HG02623 (cell line): ENCODE measurements at regions not wholly inside any gene's neighbourhood (a gene's known extent, or its start where the extent isn't known, plus 50 kb on each side); places are given as distances from the start of the nearest gene placed in this dataset.
"Not testable (repeated sequence)": the region's sequence is repeated elsewhere in the genome, so short reads cannot be mapped to it uniquely, and the experiment has no call there.

Source experiments
- ATAC-seq: cut with Tn5 transposase; IDR thresholded peaks from one replicate; pipeline ENCODE4 v1.9.1; 2021; ENCODE audit warnings: moderate library complexity; ENCODE audit not compliant: unreplicated experiment

DNA sequence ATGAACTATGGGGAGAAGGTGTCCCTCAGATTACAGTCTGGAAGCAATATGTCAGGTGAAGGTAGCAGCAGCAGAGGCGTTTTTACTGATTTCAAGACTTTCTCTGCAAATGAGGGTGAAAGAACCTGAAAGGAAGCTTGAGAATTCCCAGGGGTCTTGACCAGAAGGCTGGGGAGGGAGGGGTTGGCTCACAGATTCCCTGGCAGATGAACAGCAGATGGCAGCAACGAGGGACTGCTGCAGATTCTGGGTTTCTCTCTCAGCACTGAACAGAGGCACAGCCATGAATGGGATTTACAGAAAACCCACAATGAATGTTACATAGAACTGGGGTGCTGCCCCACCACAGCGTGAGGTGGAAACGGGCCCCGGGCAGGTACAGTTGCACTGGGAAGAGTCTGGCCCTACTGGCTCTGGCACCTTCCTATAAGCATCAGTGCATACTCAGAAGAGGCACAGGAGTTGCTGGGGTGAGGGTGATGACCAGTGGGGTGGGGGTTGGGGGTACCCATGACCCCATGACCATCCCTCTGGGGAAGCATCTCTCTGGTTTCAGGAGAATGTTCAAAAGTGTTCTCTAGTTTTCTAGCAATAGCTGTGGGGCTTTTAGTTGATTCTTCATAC is 317.8 kb downstream of the SH2D4B start:
- ATAC-seq = no peak

- ATAC-seq = no peak
These were observed 318.5 kb downstream of the SH2D4B start for GRCh38 chr10:80856186-80856585.

- ATAC-seq = not testable (repeated sequence)
These were observed 321.6 kb downstream of the SH2D4B start for GRCh38 chr10:80859279-80859678.

DNA sequence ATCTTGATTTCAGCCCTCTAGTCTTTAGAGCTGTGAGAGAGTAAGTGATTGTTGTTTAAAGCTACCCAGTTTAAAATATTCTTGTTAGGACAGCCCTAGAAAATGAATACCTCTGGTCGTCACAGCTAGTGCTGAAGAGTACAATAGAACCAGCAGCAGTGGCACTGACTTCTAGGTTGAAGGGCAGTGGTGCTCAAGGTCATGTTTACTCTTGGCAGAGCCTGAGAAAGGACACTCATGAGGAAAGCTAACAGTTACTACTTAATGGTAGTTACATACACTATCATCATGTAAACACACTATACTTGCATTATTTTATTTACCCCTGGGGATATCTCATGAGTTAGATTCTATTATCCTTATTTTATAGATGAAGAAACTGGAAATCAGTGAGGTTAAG is 323.0 kb downstream of the SH2D4B start:
- no peak for ATAC-seq

DNA sequence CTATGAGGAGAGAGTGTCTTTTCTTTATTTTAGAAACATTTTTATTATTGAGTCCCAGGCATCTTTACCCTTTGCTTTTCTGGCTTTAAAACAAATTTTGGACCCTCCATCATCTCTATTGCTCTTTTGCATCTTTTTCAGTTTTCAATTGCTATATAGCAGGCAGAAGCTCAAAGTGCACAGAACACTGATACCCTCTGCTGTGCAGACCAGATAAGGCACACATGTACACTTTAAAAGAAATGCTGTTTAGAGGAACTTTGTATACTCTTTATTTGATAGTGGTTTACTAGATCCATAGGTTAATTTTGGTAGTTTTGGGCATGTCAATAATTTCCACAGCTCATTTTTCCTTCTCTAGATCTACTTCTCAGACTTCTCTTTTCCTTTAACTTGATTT is 324.2 kb downstream of the SH2D4B start:
- ATAC-seq = no peak

DNA sequence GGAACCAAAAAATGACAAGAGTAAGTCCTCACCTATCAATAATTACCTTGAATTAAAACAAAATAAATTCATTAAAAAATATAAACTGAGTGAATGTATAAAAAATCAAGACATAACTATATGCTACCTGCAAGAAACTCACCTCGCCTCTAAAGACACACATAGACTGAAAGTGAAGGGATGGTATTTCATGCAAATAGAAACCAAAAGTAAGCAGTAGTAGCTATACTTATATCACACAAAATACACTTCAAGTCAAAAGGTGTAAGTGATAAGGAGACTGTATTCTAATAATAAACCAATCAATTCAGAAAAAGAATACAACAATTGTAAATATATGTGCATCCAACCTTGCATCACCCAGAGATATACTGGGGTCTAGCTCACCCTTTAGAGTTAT is 332.6 kb downstream of the SH2D4B start:
- ATAC-seq = peak; percentile 94

DNA sequence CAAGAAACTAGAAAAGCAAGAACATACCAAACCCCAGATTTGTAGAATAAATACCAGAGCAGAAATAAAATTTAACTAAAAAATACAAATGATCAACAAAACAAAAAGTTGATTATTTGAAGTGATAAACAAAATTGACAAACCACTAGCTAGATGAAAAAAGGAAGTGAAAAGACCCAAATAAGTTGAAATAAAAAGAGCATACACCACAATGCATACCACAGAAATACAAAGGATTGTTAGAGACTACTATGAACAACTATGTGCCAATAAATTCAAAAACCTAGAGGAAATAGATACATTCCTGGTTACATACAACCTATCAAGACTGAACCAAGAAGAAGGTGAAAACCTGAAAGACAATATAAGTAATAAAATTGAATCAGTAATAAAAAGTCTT is 333.4 kb downstream of the SH2D4B start:
- peak; percentile 45 for ATAC-seq

GRCh38 chr10:80878330-80878729 is 340.6 kb downstream of the SH2D4B start:
- ATAC-seq = no peak

GRCh38 chr10:80890146-80890545 is 352.4 kb downstream of the SH2D4B start:
- no peak for ATAC-seq

GRCh38 chr10:80893256-80893655 is 355.6 kb downstream of the SH2D4B start:
- no peak for ATAC-seq

DNA sequence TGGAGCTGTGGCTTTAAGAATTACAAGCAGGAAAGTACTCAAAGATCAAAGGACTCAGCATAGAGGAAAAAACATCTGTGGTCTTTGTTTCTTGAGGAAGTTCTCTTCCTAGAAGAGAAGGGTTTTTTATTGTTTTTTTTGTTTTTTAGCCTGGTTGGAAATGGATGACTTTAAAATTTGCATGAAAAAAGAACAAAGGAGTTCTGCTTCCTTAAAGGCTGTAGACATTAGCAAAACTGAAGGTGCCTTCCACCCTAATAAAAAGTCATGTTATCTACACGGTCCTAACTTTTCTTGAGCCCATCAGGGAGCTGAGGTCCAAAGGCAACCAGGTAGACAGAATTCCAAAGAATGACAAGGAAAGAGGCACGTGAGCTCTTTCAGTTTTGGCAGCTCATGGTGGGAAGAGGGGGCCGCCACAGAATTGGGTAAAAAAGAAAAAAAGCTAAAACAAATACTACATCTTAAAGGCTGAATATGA is 356.6 kb downstream of the SH2D4B start:
- no peak for ATAC-seq

DNA sequence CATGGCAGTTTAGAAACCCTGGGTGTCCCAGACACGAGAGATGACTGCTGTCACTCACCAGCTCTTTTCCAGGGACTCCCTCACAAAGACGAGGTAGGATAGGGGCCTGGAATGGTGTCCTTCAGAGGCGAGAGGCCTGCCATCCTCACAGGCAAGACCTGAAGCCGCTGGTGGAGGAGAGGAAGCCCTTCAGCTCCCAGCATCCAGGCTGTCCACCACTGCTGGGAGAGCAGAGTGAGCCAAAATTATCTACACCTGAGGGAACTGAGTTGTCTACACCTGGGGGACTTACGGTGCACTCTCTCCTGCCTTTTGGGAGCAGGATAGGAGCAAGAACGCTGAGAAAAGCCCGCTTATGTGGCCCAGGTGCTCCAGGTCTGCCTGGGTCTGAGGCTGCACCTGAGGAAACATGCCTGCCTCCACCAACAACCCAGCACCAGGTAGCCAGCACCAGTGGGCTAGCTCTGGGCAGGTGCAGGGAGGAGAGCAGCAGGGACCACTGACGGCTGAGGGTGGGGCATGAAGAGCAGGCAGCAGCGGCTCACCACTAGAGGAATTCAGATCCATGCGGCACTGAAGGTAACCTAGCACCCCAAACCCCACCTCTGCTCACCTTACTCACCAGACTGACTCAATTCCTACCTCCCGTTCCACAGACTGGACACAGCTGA is 357.2 kb downstream of the SH2D4B start:
- ATAC-seq = no peak

GRCh38 chr10:80896076-80896475 is 358.4 kb downstream of the SH2D4B start:
- no peak for ATAC-seq

GRCh38 chr10:80896959-80897358 is 359.3 kb downstream of the SH2D4B start:
- ATAC-seq = no peak

DNA sequence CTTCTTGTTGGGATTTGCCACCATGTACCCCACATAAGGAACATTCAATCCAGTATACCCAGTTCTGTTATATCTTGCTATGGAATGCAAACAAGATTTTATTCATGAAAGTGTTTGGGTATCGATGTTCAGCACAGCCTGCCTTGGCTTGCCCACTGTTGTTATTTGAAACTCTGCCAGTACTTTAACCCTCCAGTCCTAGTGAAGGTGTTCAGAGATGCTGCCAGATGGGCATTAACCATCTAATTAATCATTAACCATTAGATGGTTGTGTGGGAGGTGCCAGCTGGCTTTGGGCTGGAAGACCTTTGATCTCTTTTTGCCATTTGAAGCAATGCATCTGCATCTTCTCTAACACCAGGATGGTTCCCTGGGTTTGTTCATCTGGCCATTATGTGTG is 363.0 kb downstream of the SH2D4B start:
- ATAC-seq = no peak

GRCh38 chr10:80908611-80909010 is 370.9 kb downstream of the SH2D4B start:
- no peak for ATAC-seq

- ATAC-seq = no peak
These were observed 371.6 kb downstream of the SH2D4B start for GRCh38 chr10:80909254-80909653.

DNA sequence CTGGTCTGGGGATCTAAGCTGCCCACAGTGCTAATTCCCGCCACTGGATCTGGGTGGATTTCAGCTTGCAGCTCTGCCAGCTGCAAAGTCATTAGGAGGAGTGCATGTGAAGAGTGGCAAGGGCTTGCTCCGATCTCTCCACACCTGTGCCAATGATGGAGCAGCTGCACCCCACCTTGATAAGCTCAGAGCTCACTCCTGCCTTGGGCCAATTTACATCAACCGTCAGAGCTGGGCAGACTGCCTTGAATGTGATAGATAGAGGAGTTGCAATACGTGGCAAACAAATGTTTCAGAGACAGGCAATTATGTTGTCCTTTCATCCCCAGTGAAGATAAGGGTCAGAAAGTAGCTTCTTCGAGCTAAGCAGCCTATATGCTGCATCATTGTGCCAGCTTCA is 379.9 kb downstream of the SH2D4B start:
- ATAC-seq = no peak

DNA sequence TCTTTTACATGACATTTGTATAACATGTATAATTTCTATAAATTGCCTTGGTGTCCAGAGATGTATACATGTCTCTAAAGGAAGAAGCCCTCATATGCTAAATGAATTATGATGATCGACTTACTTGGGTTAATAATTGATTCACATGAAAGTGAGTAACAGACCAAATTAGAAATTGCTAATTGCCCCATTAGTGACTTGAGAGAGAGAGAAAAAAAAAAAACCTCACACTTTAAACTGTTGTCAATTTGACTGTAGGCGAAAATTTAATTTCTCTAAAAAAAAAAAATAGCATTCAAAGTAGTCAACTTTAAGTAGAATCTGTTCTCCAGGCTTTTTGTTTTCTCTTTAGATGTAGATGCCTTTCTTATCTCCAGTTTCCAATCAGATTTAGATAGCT is 383.3 kb downstream of the SH2D4B start:
- no peak for ATAC-seq

- peak; percentile 62 for ATAC-seq
These were observed 386.6 kb downstream of the SH2D4B start for GRCh38 chr10:80924063-80924952.

DNA sequence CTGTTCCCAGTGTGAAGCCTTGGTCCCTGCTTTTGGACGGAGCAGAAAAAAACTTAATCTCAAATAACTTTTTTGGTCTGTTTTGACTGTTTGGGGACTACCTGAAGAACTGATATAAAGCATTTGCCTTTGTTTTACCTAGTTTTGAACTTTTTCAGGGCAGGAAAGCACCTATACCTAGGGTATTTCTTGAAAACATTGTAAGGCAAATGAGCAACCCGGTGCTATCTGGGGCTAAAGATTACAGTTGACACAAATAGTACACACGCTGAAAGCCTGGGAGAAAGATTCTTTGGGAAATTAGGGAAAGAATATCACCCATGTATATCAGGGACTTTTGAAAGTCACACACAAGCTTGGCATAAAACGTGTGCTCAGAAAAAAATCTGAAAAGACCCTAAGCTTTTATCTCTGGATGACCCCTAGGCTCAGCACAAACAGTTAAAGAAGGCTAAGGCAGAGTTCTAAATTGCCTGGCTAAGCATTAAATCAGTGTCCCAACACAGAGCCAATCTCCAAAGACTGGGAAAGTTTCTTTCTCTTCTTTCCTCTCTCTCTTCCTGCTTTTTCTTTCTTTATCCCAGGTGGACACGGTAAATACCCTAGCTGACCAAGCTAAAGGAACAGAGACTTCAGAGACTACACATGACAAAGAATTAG is 389.8 kb downstream of the SH2D4B start:
- ATAC-seq = no peak
